Neuronal stem cell (in vitro differentiated cells): ENCODE measurements at regions not wholly inside any gene's neighbourhood (a gene's known extent, or its start where the extent isn't known, plus 50 kb on each side); places are given as distances from the start of the nearest gene placed in this dataset.
A peak's percentile ranks its signal among the peaks of the same experiment; 100 is the strongest.

Source experiments
- DNase-seq: peaks from one replicate; pipeline ENCODE4 v3.0.0-alpha.2; 2013; ENCODE audit warnings: low spot score
- H2AFZ ChIP-seq: one replicate; pipeline ENCODE4 v1.6.1; 2013; ENCODE audit warnings: mild to moderate bottlenecking, low read length, inconsistent platforms
- H2AK5ac ChIP-seq: 2 replicates; pipeline ENCODE4 v1.6.1; 2013; ENCODE audit warnings: low read depth, mild to moderate bottlenecking, inconsistent platforms, low read length, moderate library complexity, mixed read lengths
- H2BK120ac ChIP-seq: 2 replicates; pipeline ENCODE4 v1.6.1; 2013; ENCODE audit warnings: low read depth, mild to moderate bottlenecking, inconsistent platforms, low read length, moderate library complexity, mixed read lengths
- H2BK12ac ChIP-seq: one replicate; pipeline ENCODE4 v1.6.1; 2013; ENCODE audit warnings: low read length, inconsistent platforms
- H2BK15ac ChIP-seq: 2 replicates; pipeline ENCODE4 v1.6.1; 2013; ENCODE audit warnings: mild to moderate bottlenecking, low read length, inconsistent platforms, mixed read lengths
- H2BK5ac ChIP-seq: one replicate; pipeline ENCODE4 v1.6.1; 2013; ENCODE audit warnings: inconsistent platforms, mild to moderate bottlenecking, low read length, moderate library complexity
- H3K14ac ChIP-seq: one replicate; pipeline ENCODE4 v1.6.1; 2013; ENCODE audit warnings: low read length, inconsistent platforms
- H3K18ac ChIP-seq: 2 replicates; pipeline ENCODE4 v1.6.1; 2013; ENCODE audit warnings: low read length, inconsistent platforms
- H3K23ac ChIP-seq: 2 replicates; pipeline ENCODE4 v1.6.1; 2013; ENCODE audit warnings: low read depth, mild to moderate bottlenecking, mixed read lengths, low read length, inconsistent platforms; ENCODE audit not compliant: poor library complexity
- H3K27ac ChIP-seq: replicated peaks from 3 replicates; pipeline ENCODE4 v1.5.1; 2013; ENCODE audit warnings: low read length, inconsistent platforms
- H3K27me3 ChIP-seq, 3 experiments: 2 replicates each; pipeline ENCODE4 v1.6.1; 2013; ENCODE audit warnings: low read length in 3 of 3, mild to moderate bottlenecking in 2 of 3, inconsistent platforms in 1 of 3, low read depth in 1 of 3, mixed read lengths in 1 of 3, moderate library complexity in 1 of 3; ENCODE audit not compliant: control insufficient read depth in 3 of 3, insufficient read depth in 3 of 3
- H3K36me3 ChIP-seq, 2 donors: replicated peaks in 1 of 2; 2 replicates each; pipeline ENCODE4 v1.6.1; 2013; ENCODE audit warnings: low read length in 2 of 2; ENCODE audit not compliant: control insufficient read depth in 2 of 2, insufficient read depth in 2 of 2
- H3K4ac ChIP-seq: 2 replicates; pipeline ENCODE4 v1.6.1; 2013; ENCODE audit warnings: inconsistent platforms, mild to moderate bottlenecking, low read length, moderate library complexity
- H3K4me1 ChIP-seq, 2 donors: 1 replicate in 1 of 2; 2 replicates in 1 of 2; pipeline ENCODE4 v1.6.1; 2013; ENCODE audit warnings: low read length in 2 of 2, low read depth in 1 of 2; ENCODE audit not compliant: control insufficient read depth in 2 of 2, insufficient read depth in 1 of 2
- H3K4me2 ChIP-seq: one replicate; pipeline ENCODE4 v1.6.1; 2013; ENCODE audit warnings: mild to moderate bottlenecking, low read length, inconsistent platforms; ENCODE audit not compliant: insufficient read depth, poor library complexity, severe bottlenecking
- H3K4me3 ChIP-seq, 2 donors: 2 replicates each; pipeline ENCODE4 v1.5.1; 2013; ENCODE audit warnings: low read length in 2 of 2, mild to moderate bottlenecking in 2 of 2, inconsistent platforms in 1 of 2, moderate library complexity in 1 of 2
- H3K79me1 ChIP-seq: one replicate; pipeline ENCODE4 v1.6.1; 2013; ENCODE audit warnings: low read depth, mild to moderate bottlenecking, inconsistent platforms, low read length, moderate library complexity
- H3K9ac ChIP-seq: one replicate; pipeline ENCODE4 v1.6.1; 2013; ENCODE audit warnings: mild to moderate bottlenecking, low read depth, low read length, inconsistent platforms; ENCODE audit not compliant: poor library complexity
- H3K9me3 ChIP-seq, 2 donors: replicated peaks in 1 of 2; 2 replicates each; pipeline versions ENCODE3 to v1.6.1; 2013; ENCODE audit warnings: low read length in 2 of 2, mild to moderate bottlenecking in 2 of 2, inconsistent platforms in 1 of 2, low read depth in 1 of 2, mixed read lengths in 1 of 2, moderate library complexity in 1 of 2; ENCODE audit not compliant: control insufficient read depth in 2 of 2, insufficient read depth in 1 of 2
- H4K8ac ChIP-seq: one replicate; pipeline ENCODE4 v1.6.1; 2013; ENCODE audit warnings: low read depth, mild to moderate bottlenecking, inconsistent platforms, low read length, moderate library complexity
- H4K91ac ChIP-seq: one replicate; pipeline ENCODE4 v1.6.1; 2013; ENCODE audit warnings: low read length, low read depth, mild to moderate bottlenecking, inconsistent platforms; ENCODE audit not compliant: poor library complexity
- WGBS, 2 donors: extraction: QIAGEN DNeasy Blood & Tissue Kit; methylation state at CpG; one replicate each; pipeline ENCODE4 v1.1.7; 2013; ENCODE audit warnings: missing lambda C conversion rate in 2 of 2, mixed read lengths in 1 of 2; ENCODE audit not compliant: insufficient read length in 2 of 2, insufficient replicate concordance in 1 of 2; ENCODE audit errors: extremely low coverage in 2 of 2; 5-methylcytosine and 5-hydroxymethylcytosine counted together

DNA sequence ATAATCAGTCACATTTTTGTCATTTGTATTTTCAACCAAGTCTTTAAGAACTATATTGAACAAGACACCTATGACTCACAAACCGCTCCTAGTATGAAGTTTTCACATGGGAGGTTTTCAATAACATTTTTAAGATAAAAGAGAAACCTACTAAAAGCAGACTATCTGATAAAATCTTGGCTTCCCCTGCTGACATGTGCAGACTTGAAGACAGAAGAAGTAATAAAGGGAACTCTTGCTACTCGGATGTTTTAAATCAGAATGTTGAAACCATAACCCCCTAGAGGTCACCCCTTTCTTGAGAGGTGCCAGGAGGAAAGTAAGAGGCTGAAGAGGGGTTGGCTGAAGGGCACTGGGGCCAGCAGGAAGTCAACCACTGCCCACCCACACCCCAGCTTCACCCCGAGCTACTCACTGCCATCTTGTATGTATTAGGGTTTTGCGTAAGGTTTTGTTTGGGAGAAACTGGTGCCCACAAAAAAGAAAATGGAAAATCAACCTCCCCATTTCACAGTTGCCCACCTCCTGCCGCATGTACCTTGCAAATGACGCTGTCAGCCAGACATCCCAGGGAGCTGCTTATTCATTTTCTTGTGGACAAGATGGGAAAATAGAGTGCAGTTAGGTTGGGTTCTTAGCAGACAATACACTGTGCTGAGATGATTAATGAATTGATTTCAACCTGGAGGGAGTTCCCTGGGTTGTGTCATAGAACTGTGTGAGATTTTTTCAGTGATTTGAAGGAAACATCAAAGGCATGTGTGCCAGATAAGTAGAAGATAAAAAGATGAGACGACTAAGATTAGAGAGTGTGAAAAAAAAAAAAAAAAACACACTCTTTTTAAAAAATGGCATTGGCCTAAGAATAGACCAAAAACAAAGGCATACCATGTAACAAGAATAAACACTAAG lies 83.2 kb upstream of the TAB2 start:
- Histone ChIP-seq H3K27ac (no peak overlapping the region), H3K18ac (no peak overlapping the region), H3K4me2 (no peak overlapping the region), H2BK15ac (no peak overlapping the region), H2AK5ac (no peak overlapping the region), H4K91ac (no peak overlapping the region), H2BK120ac (no peak overlapping the region), H2BK5ac (no peak overlapping the region), H3K14ac (no peak overlapping the region), H2AFZ (peak overlapping the region; percentile 24), H3K9ac (no peak overlapping the region), H3K9me3 (peaks cover 0 to 10% of the 10 kb centered on the region in 2 donors), H3K79me1 (no peaks in the 10 kb centered on the region), H2BK12ac (no peak overlapping the region), H4K8ac (no peak overlapping the region), H3K4me1 (peaks cover 0 to 4% of the 10 kb centered on the region in 2 donors), H3K36me3 (peaks cover 0 to 1% of the 10 kb centered on the region in 2 donors), H3K4ac (no peak overlapping the region), H3K23ac (no peak overlapping the region), H3K27me3 (no peaks in the 10 kb centered on the region), H3K4me3 (no peak overlapping the region)
- no CpG with 5 or more reads among the region's 7 CpGs for WGBS, 2 donors
- DNase-seq = no peak

- Histone ChIP-seq H3K79me1 (no peaks in the 10 kb centered on the region), H3K14ac (no peak overlapping the region), H3K9ac (no peak overlapping the region), H2BK12ac (no peak overlapping the region), H2BK120ac (no peak overlapping the region), H3K18ac (no peak overlapping the region), H4K8ac (no peak overlapping the region), H3K27me3 (no peaks in the 10 kb centered on the region), H2BK5ac (no peak overlapping the region), H2AFZ (no peak overlapping the region), H4K91ac (no peak overlapping the region), H3K4ac (no peak overlapping the region), H3K27ac (no peak overlapping the region), H2BK15ac (no peak overlapping the region), H3K23ac (no peak overlapping the region), H3K4me2 (no peak overlapping the region), H3K4me3 (no peak overlapping the region), H3K9me3 (peaks cover 2 to 15% of the 10 kb centered on the region in 2 donors), H3K36me3 (peaks cover 0 to 1% of the 10 kb centered on the region in 2 donors), H3K4me1 (peaks cover 0 to 4% of the 10 kb centered on the region in 2 donors), H2AK5ac (no peak overlapping the region)
- WGBS, 2 donors = no CpG with 5 or more reads among the region's 3 CpGs
- no peak for DNase-seq
These were observed 82.4 kb upstream of the TAB2 start for GRCh38 chr6:149235130-149235561.

DNA sequence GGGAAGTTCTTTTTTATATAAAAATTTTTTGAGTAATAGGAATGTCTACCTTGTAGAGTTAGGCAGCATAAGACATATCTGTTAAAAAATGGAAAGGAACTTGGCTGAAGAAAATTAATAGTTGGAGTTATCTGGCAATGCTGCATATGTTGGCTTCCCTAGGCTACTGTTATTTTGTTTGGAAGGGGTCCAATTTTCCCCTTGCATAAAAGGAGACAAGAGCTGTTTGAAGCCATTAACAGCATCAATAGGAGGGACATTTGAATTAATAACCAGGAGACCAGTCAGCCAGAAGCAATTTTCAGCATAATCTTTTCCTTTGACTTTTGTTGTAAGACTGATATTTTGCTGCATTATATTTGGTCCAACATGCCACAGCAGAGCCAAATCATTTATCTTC lies 80.9 kb upstream of the TAB2 start:
- Histone ChIP-seq H3K36me3 (peaks cover 0 to 1% of the 10 kb centered on the region in 2 donors), H3K4me1 (peaks cover 0 to 4% of the 10 kb centered on the region in 2 donors), H3K79me1 (no peaks in the 10 kb centered on the region), H2BK5ac (no peak overlapping the region), H2AFZ (no peak overlapping the region), H3K9ac (no peak overlapping the region), H4K8ac (no peak overlapping the region), H4K91ac (no peak overlapping the region), H3K23ac (no peak overlapping the region), H3K4me3 (no peak overlapping the region), H3K27me3 (no peaks in the 10 kb centered on the region), H2BK15ac (no peak overlapping the region), H2AK5ac (no peak overlapping the region), H3K18ac (no peak overlapping the region), H3K14ac (no peak overlapping the region), H2BK12ac (no peak overlapping the region), H2BK120ac (no peak overlapping the region), H3K4me2 (no peak overlapping the region), H3K27ac (no peak overlapping the region), H3K4ac (no peak overlapping the region), H3K9me3 (peaks cover 2 to 15% of the 10 kb centered on the region in 2 donors)
- no peak for DNase-seq

DNA sequence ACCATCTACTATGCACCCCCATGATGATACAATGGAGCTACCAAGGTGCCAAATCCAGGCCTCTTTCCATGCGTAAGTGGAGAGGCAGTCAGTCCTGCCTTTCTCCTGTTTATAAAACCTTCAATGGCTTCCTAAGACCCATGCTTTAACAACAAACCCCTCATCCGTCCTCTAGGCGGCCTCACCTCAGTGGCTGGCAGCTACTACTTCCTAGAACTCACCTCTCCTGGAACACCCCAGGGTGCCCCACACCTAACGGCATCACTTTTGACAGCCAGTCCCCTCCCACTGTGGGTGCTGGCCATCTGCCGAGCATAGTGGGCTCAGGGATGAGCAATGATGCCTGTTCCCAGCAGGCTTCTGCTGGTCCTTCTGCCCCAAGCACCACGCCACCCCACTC lies 80.0 kb upstream of the TAB2 start:
- no peaks in the 10 kb centered on the region for H3K79me1 ChIP-seq
- H3K27me3 ChIP-seq = peaks cover 0 to under 1% (median 0%) of the 10 kb centered on the region in 3 experiments
- H2BK12ac ChIP-seq = no peak overlapping the region
- no CpG with 5 or more reads among the region's 6 CpGs for WGBS, 2 donors
- H3K9ac ChIP-seq = no peak overlapping the region
- H3K4ac ChIP-seq = no peak overlapping the region
- no peak overlapping the region for H4K91ac ChIP-seq
- no peak overlapping the region for H3K4me2 ChIP-seq
- H2BK5ac ChIP-seq = no peak overlapping the region
- no peak overlapping the region for H3K23ac ChIP-seq
- peaks cover 0 to 4% of the 10 kb centered on the region in 2 donors for H3K4me1 ChIP-seq
- no peak for DNase-seq
- no peak overlapping the region for H2BK15ac ChIP-seq
- H2BK120ac ChIP-seq = no peak overlapping the region
- H4K8ac ChIP-seq = no peak overlapping the region
- H3K27ac ChIP-seq = no peak overlapping the region
- no peak overlapping the region for H2AK5ac ChIP-seq
- no peak overlapping the region for H3K14ac ChIP-seq
- peak overlapping the region; percentile 17 for H3K18ac ChIP-seq
- peaks cover 0 to 1% of the 10 kb centered on the region in 2 donors for H3K36me3 ChIP-seq
- H3K9me3 ChIP-seq = peaks cover 2 to 18% of the 10 kb centered on the region in 2 donors
- H3K4me3 ChIP-seq = no peak overlapping the region
- H2AFZ ChIP-seq = no peak overlapping the region
